ENCODE measurements at regions not wholly inside any gene's neighbourhood (a gene's known extent, or its start where the extent isn't known, plus 50 kb on each side); places are given as distances from the start of the nearest gene placed in this dataset.

DNA sequence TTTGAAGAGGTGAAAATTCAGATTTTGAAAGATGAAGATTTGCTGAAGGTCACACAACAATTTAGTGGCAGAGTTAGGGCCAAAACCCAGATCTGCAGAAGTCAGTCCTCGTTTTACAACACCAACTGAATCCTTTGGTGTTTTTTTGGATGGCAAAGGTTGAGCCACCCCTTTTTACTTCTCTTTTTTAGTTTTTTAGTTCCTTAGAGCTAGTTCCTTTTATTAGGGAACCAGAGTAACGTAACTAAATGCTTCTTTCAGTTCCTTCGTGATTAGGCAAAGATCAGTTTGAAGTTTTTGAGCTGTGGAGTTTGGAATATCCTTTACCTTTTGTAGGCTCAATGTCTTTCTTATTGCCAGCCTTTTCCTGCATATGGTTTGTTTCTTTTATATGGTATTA lies 67.9 kb upstream of the ARID1A start:
- Histone ChIP-seq H2AK5ac (ENCODE audit: low read depth, low read length) (no peak overlapping the region), H2BK20ac (ENCODE audit: low read depth, low read length) (no peak overlapping the region), H3K36me3 (ENCODE audit: control insufficient read depth, insufficient read depth, low read length) (no peaks in the 10 kb centered on the region), H3K23ac (ENCODE audit: low read depth, low read length) (no peak overlapping the region), H2BK15ac (ENCODE audit: low read depth, low read length) (no peak overlapping the region), H4K91ac (ENCODE audit: insufficient read depth, low read depth, low read length) (no peak overlapping the region), H3K27ac (ENCODE audit: insufficient read depth, low read length) (no peak overlapping the region), H3K4me2 (ENCODE audit: low read depth, low read length) (no peak overlapping the region), H3K9me3 (ENCODE audit: control insufficient read depth, insufficient read depth, low read length) (no peaks in the 10 kb centered on the region), H2AFZ (replicated peaks; ENCODE audit: low read length, poor library complexity) (no peak overlapping the region), H4K8ac (ENCODE audit: low read depth in 2 of 2, low read length in 2 of 2) (no peak overlapping the region), H3K9me1 (ENCODE audit: insufficient read depth, low read length) (no peaks in the 10 kb centered on the region), H3K4me1 (ENCODE audit: control insufficient read depth, insufficient read depth, low read length) (no peaks in the 10 kb centered on the region), H3K27me3 (ENCODE audit: control insufficient read depth, insufficient read depth, low read length) (no peaks in the 10 kb centered on the region), H2AK9ac (replicated peaks; ENCODE audit: low read depth, low read length, poor library complexity) (no peak overlapping the region), H3K79me1 (ENCODE audit: low read depth in 1 of 2, low read length in 2 of 2) (no peaks in the 10 kb centered on the region), H3K18ac (ENCODE audit: low read depth, low read length) (no peak overlapping the region), H2BK120ac (ENCODE audit: low read depth, low read length) (no peak overlapping the region), H3K4me3 (ENCODE audit: insufficient read depth, low read depth, low read length) (no peak overlapping the region), H4K5ac (ENCODE audit: low read depth, low read length) (no peak overlapping the region), H2BK5ac (ENCODE audit: low read depth, low read length, poor library complexity, severe bottlenecking) (no peak overlapping the region), H3K56ac (ENCODE audit: extremely low read depth, insufficient read depth, low read length) (no peak overlapping the region), H3K9ac (ENCODE audit: low read depth, low read length) (no peak overlapping the region), H4K20me1 (ENCODE audit: insufficient read depth, low read length) (no peaks in the 10 kb centered on the region), H3K14ac (replicated peaks; ENCODE audit: low read depth, low read length) (no peak overlapping the region), H3K4ac (ENCODE audit: low read depth, low read length) (no peak overlapping the region)
- POLR2A ChIA-PET (ENCODE audit: unreplicated experiment) = no interaction called here
- intact Hi-C loops (cut with micrococcal nuclease) = loop anchor here (5.0 kb wide), 1 partner anchor 49 kb away; no protein-coding TSS in a partner anchor
- no TSS peak for BruUV-seq (replicated peaks)
- in situ Hi-C loops (cut with MboI; ENCODE audit: low sequenced_read_pairs) = no loop called here
- no CpG with 5 or more reads among the region's 3 CpGs for WGBS, 2 experiments (ENCODE audit: extremely low coverage in 2 of 2, insufficient read length in 1 of 2)
- CTCF ChIA-PET = no interaction called here
- no peak for TF ChIP-seq RAD21 (IDR thresholded peaks at IDR 0.05; ENCODE audit: low read length)
- no peak for TF ChIP-seq RCOR1 (IDR thresholded peaks at IDR 0.05; ENCODE audit: insufficient replicate concordance, low read length)
- TF ChIP-seq BHLHE40 (IDR thresholded peaks at IDR 0.05; ENCODE audit: low read depth, low read length) = no peak
- no peak for TF ChIP-seq MAZ (IDR thresholded peaks at IDR 0.05; ENCODE audit: borderline replicate concordance, low read depth, low read length)
- TF ChIP-seq MXI1 (IDR thresholded peaks at IDR 0.05; ENCODE audit: borderline replicate concordance, low read depth, low read length) = no peak
- TF ChIP-seq NFE2L2 (IDR thresholded peaks at IDR 0.05; ENCODE audit: low read depth, low read length) = no peak
- no peak for TF ChIP-seq CTCF (conservative IDR thresholded peaks at IDR 0.05; ENCODE audit: low read depth, low read length)
- no peak for TF ChIP-seq CEBPB (IDR thresholded peaks at IDR 0.05; ENCODE audit: low read depth, low read length)
- TF ChIP-seq, protein P1, sequence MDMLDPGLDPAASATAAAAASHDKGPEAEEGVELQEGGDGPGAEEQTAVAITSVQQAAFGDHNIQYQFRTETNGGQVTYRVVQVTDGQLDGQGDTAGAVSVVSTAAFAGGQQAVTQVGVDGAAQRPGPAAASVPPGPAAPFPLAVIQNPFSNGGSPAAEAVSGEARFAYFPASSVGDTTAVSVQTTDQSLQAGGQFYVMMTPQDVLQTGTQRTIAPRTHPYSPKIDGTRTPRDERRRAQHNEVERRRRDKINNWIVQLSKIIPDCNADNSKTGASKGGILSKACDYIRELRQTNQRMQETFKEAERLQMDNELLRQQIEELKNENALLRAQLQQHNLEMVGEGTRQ (IDR thresholded peaks at IDR 0.05; ENCODE audit: low read depth, low read length) = no peak
- TF ChIP-seq SMC3 (IDR thresholded peaks at IDR 0.05; ENCODE audit: low read depth, low read length) = no peak
- TF ChIP-seq MAFK (IDR thresholded peaks at IDR 0.05; ENCODE audit: low read depth, low read length) = no peak
- no peak for TF ChIP-seq CHD1 (IDR thresholded peaks at IDR 0.05; ENCODE audit: low read depth, low read length)
- TF ChIP-seq ELK1 (IDR thresholded peaks at IDR 0.05; ENCODE audit: borderline replicate concordance, low read depth, low read length) = no peak
- TF ChIP-seq POLR2A (IDR thresholded peaks at IDR 0.05; ENCODE audit: low read depth, low read length) = no peak
- TF ChIP-seq RFX5 (IDR thresholded peaks at IDR 0.05; ENCODE audit: low read depth, low read length) = no peak
- no peak for TF ChIP-seq FOS (IDR thresholded peaks at IDR 0.05; ENCODE audit: low read depth, low read length)
- ATAC-seq (ENCODE audit: low read depth) = no peak
- dilution Hi-C loops (cut with HindIII; ENCODE audit: low sequenced_read_pairs, unreplicated experiment) = no loop called here
- DNase-seq = no peak
